MM.1S (cell line): ENCODE measurements at regions not wholly inside any gene's neighbourhood (a gene's known extent, or its start where the extent isn't known, plus 50 kb on each side); places are given as distances from the start of the nearest gene placed in this dataset.

Experiments used
- DNase-seq: peaks from one replicate; pipeline ENCODE4 v3.0.0-alpha.2; 2015
- H2AFZ ChIP-seq: fragments of 300-600 bp; sonication (generic); 2 replicates; pipeline ENCODE4 v1.6.0; 2016; ENCODE audit warnings: antibody characterized with exemption, low read length
- H3F3A ChIP-seq: fragments of 300-600 bp; sonication (generic); 2 replicates; pipeline ENCODE4 v1.6.1; 2016; ENCODE audit warnings: mild to moderate bottlenecking, antibody characterized with exemption, low read length, moderate library complexity, mixed read lengths; ENCODE audit not compliant: insufficient read depth
- H3K27ac ChIP-seq: fragments of 300-600 bp; sonication (generic); 2 replicates; pipeline ENCODE4 v1.5.1; 2016; ENCODE audit warnings: mild to moderate bottlenecking, low read length
- H3K27me3 ChIP-seq: fragments of 300-600 bp; sonication (generic); replicated peaks from 2 replicates; pipeline ENCODE4 v1.6.0; 2016; ENCODE audit warnings: low read length; ENCODE audit not compliant: insufficient read depth
- H3K36me3 ChIP-seq: fragments of 300-600 bp; sonication (generic); replicated peaks from 2 replicates; pipeline ENCODE4 v1.6.1; 2016; ENCODE audit warnings: mild to moderate bottlenecking, low read length, mixed read lengths; ENCODE audit not compliant: insufficient read depth
- H3K4me1 ChIP-seq: fragments of 300-600 bp; sonication (generic); 2 replicates; pipeline ENCODE4 v1.6.1; 2016; ENCODE audit warnings: low read length, mixed read lengths
- H3K4me2 ChIP-seq: fragments of 300-600 bp; sonication (generic); 2 replicates; pipeline ENCODE4 v1.6.0; 2016; ENCODE audit warnings: low read depth, low read length
- H3K4me3 ChIP-seq: fragments of 300-600 bp; sonication (generic); 2 replicates; pipeline ENCODE4 v1.5.1; 2016; ENCODE audit warnings: low read length, mixed read lengths
- H3K79me2 ChIP-seq: fragments of 300-600 bp; sonication (generic); 2 replicates; pipeline ENCODE4 v1.6.1; 2016; ENCODE audit warnings: mixed run types, low read length, mixed read lengths
- H3K9ac ChIP-seq: fragments of 300-600 bp; sonication (generic); 2 replicates; pipeline ENCODE4 v1.6.1; 2016; ENCODE audit warnings: low read length, mixed read lengths
- H3K9me2 ChIP-seq: fragments of 300-600 bp; sonication (generic); replicated peaks from 2 replicates; pipeline ENCODE4 v1.6.1; 2016; ENCODE audit warnings: mild to moderate bottlenecking, low read length, mixed read lengths; ENCODE audit not compliant: insufficient read depth
- H3K9me3 ChIP-seq: fragments of 300-600 bp; sonication (generic); replicated peaks from 2 replicates; pipeline ENCODE4 v1.6.1; 2016; ENCODE audit warnings: mild to moderate bottlenecking, low read length, mixed read lengths; ENCODE audit not compliant: insufficient read depth
- H4K20me1 ChIP-seq: fragments of 300-600 bp; sonication (generic); 2 replicates; pipeline ENCODE4 v1.6.1; 2016; ENCODE audit warnings: mild to moderate bottlenecking, low read length, moderate library complexity, mixed read lengths; ENCODE audit not compliant: insufficient read depth
- EZH2 ChIP-seq: fragments of 300-600 bp; sonication (generic); optimal IDR thresholded peaks from 2 replicates; pipeline ENCODE3; 2017; ENCODE audit warnings: low read depth, mild to moderate bottlenecking, antibody characterized with exemption, low read length, mixed read lengths
- EZH2phosphoT487 ChIP-seq: fragments of 300-600 bp; sonication (generic); IDR thresholded peaks from 2 replicates; pipeline ENCODE4 v1.6.1; 2018; ENCODE audit warnings: antibody characterized with exemption, low read length
- TF ChIP-seq, protein P1 (sequence below): fragments of 300-600 bp; sonication (generic); IDR thresholded peaks from 2 replicates; pipeline ENCODE4 v1.5.1; 2016; ENCODE audit warnings: antibody characterized with exemption, low read length, mixed read lengths

DNA sequence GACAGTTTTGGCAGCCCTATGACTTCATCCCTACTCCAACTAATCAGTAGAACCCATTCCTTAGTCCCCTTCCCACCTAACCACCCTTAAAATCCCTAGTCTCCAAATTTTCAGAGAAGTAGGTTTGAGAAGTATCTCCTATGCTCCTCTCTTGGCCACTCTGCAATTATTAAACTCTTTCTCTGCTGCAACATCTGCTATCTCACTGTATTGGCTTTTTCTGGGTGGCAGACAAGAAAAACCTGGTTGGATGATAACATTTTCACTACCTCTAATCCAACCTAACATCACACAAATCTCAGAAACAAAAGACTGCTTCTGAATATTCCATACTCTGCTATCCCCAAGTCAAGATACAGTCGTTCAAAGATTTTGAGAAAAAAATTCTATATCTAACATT lies 542.4 kb upstream of the SOX9 start:
- no peak overlapping the region for H2AFZ ChIP-seq
- DNase-seq = no peak
- H3K79me2 ChIP-seq = no peaks in the 10 kb centered on the region
- no peak overlapping the region for H3K27ac ChIP-seq
- H3K9me2 ChIP-seq = no peaks in the 10 kb centered on the region
- H3K9me3 ChIP-seq = no peaks in the 10 kb centered on the region
- H3K4me2 ChIP-seq = no peak overlapping the region
- H3K4me3 ChIP-seq = no peak overlapping the region
- no peaks in the 10 kb centered on the region for H3K4me1 ChIP-seq
- H3F3A ChIP-seq = no peaks in the 10 kb centered on the region
- H3K36me3 ChIP-seq = no peaks in the 10 kb centered on the region
- TF ChIP-seq EZH2phosphoT487 (no peak), EZH2 (no peak)
- TF ChIP-seq, protein P1, sequence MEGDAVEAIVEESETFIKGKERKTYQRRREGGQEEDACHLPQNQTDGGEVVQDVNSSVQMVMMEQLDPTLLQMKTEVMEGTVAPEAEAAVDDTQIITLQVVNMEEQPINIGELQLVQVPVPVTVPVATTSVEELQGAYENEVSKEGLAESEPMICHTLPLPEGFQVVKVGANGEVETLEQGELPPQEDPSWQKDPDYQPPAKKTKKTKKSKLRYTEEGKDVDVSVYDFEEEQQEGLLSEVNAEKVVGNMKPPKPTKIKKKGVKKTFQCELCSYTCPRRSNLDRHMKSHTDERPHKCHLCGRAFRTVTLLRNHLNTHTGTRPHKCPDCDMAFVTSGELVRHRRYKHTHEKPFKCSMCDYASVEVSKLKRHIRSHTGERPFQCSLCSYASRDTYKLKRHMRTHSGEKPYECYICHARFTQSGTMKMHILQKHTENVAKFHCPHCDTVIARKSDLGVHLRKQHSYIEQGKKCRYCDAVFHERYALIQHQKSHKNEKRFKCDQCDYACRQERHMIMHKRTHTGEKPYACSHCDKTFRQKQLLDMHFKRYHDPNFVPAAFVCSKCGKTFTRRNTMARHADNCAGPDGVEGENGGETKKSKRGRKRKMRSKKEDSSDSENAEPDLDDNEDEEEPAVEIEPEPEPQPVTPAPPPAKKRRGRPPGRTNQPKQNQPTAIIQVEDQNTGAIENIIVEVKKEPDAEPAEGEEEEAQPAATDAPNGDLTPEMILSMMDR = no peak
- no peak overlapping the region for H3K9ac ChIP-seq
- no peaks in the 10 kb centered on the region for H4K20me1 ChIP-seq
- H3K27me3 ChIP-seq = no peaks in the 10 kb centered on the region

DNA sequence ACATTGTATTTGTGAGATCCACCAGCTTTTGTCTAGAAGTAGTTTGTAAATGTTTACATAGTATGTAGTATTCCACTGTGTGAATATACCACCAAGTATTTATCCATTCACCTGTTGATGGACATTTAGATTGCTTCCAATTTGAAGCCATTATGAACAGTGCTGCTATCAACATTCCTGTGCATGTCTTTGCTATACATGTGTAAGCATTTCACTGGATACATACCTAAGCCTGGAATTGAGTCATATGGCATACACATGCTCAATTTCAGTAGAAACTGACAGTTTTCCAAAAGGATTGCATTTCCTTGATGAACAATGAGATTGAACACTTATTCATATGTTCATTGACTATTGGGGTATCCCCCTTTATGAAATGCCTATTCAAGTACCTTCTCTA lies 540.6 kb upstream of the SOX9 start:
- Histone ChIP-seq H4K20me1 (no peaks in the 10 kb centered on the region), H3K4me2 (no peak overlapping the region), H3F3A (no peaks in the 10 kb centered on the region), H3K4me1 (no peaks in the 10 kb centered on the region), H3K36me3 (no peaks in the 10 kb centered on the region), H3K9me3 (no peaks in the 10 kb centered on the region), H3K9me2 (no peaks in the 10 kb centered on the region), H3K9ac (no peak overlapping the region), H3K4me3 (no peak overlapping the region), H2AFZ (no peak overlapping the region), H3K27ac (no peak overlapping the region), H3K27me3 (no peaks in the 10 kb centered on the region), H3K79me2 (no peaks in the 10 kb centered on the region)
- no peak for DNase-seq
- TF ChIP-seq EZH2phosphoT487 (no peak), EZH2 (no peak)
- TF ChIP-seq, protein P1 = no peak

DNA sequence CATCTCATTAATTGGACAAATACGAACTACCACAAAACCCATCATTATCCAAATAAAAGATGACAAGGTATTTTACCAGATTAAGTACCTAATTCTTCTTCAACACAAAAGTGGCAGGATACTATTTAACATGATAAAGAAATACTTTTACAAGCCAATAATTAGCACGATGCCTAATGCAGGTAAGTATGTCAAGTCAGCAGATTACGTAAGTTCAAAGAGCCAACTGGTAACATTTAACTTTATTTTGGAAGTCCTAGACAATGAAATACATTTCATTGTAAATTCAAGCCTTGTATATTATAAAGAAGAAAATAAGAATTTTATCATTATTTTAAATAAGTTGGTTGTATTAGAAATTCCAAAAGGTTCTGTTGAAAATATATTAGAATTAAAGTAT lies 535.3 kb upstream of the SOX9 start:
- H3K9ac ChIP-seq = no peak overlapping the region

More for the DNA sequence above, 535.3 kb upstream of the SOX9 start:
- Histone ChIP-seq H3K79me2 (no peaks in the 10 kb centered on the region), H3K27me3 (no peaks in the 10 kb centered on the region), H3K9me2 (no peaks in the 10 kb centered on the region), H3K9me3 (no peaks in the 10 kb centered on the region), H3K4me3 (no peak overlapping the region), H3F3A (no peaks in the 10 kb centered on the region), H4K20me1 (no peaks in the 10 kb centered on the region), H2AFZ (no peak overlapping the region), H3K4me1 (no peaks in the 10 kb centered on the region), H3K36me3 (no peaks in the 10 kb centered on the region), H3K4me2 (no peak overlapping the region), H3K27ac (no peak overlapping the region)
- DNase-seq = no peak
- TF ChIP-seq, protein P1 = no peak
- TF ChIP-seq EZH2phosphoT487 (no peak), EZH2 (no peak)
